ENCODE measurements at regions not wholly inside any gene's neighbourhood (a gene's known extent, or its start where the extent isn't known, plus 50 kb on each side); places are given as distances from the start of the nearest gene placed in this dataset.

DNA sequence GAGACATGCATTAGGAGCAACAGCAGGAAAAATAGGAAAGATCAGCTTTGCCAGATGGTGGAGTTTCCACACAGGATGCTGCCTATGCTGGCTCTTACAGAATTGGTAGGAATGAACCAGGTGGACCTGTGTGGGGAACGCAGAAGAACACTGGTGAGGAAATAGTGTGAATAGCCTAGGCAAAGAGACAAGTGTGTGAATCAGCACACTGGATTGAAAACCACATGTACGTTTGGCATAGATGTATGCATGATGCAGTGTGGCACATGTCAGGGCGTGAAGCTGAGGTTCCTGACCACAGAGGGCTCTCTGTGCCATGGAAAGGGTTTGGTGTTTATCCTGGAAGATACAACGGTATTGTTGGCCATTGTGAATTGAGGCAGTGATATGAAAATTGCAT, 156.5 kb upstream of the SLC10A2 start:
- no peak overlapping the region for H3K4me3 ChIP-seq (ENCODE audit: low read depth, low read length)
- CTCF ChIA-PET, result interaction anchor here (0.6 kb wide), 1 partner anchor 38 kb away, joined by 3 read pairs; no protein-coding TSS in a partner anchor
- H3K27me3 ChIP-seq (ENCODE audit: control insufficient read depth, insufficient read depth, low read length), result no peaks in the 10 kb centered on the region
- no peaks in the 10 kb centered on the region for H3K36me3 ChIP-seq (ENCODE audit: control insufficient read depth, insufficient read depth, low read length)
- POLR2A ChIA-PET, result no interaction called here
- no peak for DNase-seq (ENCODE audit: low read depth)
- TF ChIP-seq, protein P1, sequence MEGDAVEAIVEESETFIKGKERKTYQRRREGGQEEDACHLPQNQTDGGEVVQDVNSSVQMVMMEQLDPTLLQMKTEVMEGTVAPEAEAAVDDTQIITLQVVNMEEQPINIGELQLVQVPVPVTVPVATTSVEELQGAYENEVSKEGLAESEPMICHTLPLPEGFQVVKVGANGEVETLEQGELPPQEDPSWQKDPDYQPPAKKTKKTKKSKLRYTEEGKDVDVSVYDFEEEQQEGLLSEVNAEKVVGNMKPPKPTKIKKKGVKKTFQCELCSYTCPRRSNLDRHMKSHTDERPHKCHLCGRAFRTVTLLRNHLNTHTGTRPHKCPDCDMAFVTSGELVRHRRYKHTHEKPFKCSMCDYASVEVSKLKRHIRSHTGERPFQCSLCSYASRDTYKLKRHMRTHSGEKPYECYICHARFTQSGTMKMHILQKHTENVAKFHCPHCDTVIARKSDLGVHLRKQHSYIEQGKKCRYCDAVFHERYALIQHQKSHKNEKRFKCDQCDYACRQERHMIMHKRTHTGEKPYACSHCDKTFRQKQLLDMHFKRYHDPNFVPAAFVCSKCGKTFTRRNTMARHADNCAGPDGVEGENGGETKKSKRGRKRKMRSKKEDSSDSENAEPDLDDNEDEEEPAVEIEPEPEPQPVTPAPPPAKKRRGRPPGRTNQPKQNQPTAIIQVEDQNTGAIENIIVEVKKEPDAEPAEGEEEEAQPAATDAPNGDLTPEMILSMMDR (IDR thresholded peaks at IDR 0.05; ENCODE audit: insufficient read depth, low read depth, low read length), result no peak

DNA sequence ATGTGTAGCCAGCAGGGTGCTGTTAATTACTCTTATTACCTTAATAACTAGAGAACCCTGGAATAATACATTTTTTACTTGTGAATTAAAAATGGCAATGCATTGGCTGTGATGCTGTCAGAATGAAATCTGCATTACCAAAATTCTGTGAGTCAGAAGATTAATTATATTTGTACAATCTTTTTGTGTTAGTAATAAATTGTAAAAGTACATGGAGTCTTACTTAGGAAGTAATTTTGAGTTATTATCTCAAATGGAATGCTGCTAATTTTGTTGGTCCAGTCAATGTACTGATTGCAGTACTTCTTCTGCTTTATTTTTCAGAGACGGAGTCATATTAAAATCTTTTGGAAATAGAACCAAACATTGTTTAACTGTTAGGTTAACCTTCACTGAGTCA, 152.0 kb upstream of the SLC10A2 start:
- H3K27me3 ChIP-seq (ENCODE audit: control insufficient read depth, insufficient read depth, low read length), result no peaks in the 10 kb centered on the region

DNA sequence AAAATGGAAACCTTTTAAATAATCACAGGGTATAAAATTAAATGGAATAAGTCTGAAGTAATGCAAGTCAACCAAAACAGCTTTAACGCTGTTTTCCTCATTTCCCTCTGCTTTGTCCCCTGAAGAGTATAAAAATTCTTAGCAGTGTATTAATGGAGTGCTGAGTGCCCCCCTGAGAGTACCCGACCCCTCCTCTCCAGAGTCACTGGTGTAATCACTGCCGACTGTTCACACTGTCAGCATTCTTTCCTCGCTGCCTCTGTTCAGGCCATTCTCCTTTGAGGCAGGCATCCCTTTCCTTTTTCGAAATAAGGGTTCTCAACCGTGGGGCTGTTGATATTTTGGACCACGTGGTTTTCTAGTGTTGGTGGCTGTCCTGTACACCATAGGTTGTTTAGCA, 146.9 kb upstream of the SLC10A2 start:
- ChIA-PET POLR2A (no interaction called here), CTCF (no interaction called here)
- Histone ChIP-seq H3K36me3 (ENCODE audit: control insufficient read depth, insufficient read depth, low read length) (no peaks in the 10 kb centered on the region), H3K4me3 (ENCODE audit: low read depth, low read length) (no peak overlapping the region), H3K27me3 (ENCODE audit: control insufficient read depth, insufficient read depth, low read length) (no peaks in the 10 kb centered on the region)
- no peak for DNase-seq (ENCODE audit: low read depth)
- TF ChIP-seq, protein P1 (IDR thresholded peaks at IDR 0.05; ENCODE audit: insufficient read depth, low read depth, low read length), result no peak

More for the DNA sequence above, 152.0 kb upstream of the SLC10A2 start:
- TF ChIP-seq, protein P1 (IDR thresholded peaks at IDR 0.05; ENCODE audit: insufficient read depth, low read depth, low read length), result no peak
- CTCF ChIA-PET, result no interaction called here
- POLR2A ChIA-PET, result no interaction called here
- Histone ChIP-seq H3K36me3 (ENCODE audit: control insufficient read depth, insufficient read depth, low read length) (no peaks in the 10 kb centered on the region), H3K4me3 (ENCODE audit: low read depth, low read length) (no peak overlapping the region)
- DNase-seq (ENCODE audit: low read depth), result no peak

DNA sequence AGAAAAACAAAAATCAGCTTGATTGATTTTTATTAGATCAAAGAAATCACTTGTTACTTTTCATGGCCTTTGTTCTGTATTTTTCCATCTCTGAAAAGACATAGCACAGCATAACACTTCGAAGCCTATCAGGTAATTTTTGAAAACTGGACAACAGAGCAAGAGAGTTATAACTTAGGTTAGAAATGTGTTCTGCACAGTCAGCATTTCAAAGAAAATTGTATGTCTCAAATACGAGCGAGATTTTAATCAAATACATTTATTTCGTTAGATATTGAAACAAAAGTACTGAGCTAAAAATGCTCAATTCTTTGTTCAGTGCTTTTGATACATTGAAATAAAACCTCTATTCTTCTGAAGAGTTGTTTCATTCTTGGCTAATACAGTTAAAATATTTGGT, 144.1 kb upstream of the SLC10A2 start:
- Histone ChIP-seq H3K4me3 (ENCODE audit: low read depth, low read length) (no peak overlapping the region), H3K27me3 (ENCODE audit: control insufficient read depth, insufficient read depth, low read length) (no peaks in the 10 kb centered on the region), H3K36me3 (ENCODE audit: control insufficient read depth, insufficient read depth, low read length) (no peaks in the 10 kb centered on the region)
- ChIA-PET CTCF (no interaction called here), POLR2A (no interaction called here)
- TF ChIP-seq, protein P1 (IDR thresholded peaks at IDR 0.05; ENCODE audit: insufficient read depth, low read depth, low read length), result no peak
- no peak for DNase-seq (ENCODE audit: low read depth)

DNA sequence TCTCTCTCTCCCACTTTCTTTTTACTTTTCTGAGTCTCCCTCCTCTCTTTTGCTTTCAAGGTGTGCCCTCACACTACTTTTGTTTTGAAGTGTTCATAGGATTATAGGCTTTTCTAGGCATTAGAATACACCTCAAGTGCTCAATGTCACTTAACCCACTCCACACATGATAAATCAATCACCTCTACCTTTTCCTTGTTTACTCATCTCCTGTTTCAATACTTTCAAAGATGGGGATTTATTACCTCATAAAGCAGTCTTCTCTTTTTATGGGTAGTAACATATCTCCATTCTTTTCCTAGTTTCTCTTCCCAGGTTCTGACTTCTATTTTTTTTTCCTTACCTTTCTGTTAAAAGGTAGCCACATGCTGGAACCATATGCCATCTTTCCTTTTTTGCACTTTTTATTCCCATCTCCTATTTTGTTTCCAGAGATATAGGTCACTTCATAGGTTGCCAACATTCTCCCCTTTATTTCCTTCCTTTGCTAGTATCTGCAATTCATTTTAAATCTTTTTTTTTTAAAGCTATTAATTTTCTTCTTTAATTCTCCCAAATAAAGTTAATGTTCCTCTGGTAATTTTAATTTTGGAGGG, 137.6 kb upstream of the SLC10A2 start:
- DNase-seq (ENCODE audit: low read depth), result no peak
- Histone ChIP-seq H3K4me3 (ENCODE audit: low read depth, low read length) (no peak overlapping the region), H3K27me3 (ENCODE audit: control insufficient read depth, insufficient read depth, low read length) (no peaks in the 10 kb centered on the region), H3K36me3 (ENCODE audit: control insufficient read depth, insufficient read depth, low read length) (no peaks in the 10 kb centered on the region)
- ChIA-PET POLR2A (no interaction called here), CTCF (no interaction called here)
- TF ChIP-seq, protein P1 (IDR thresholded peaks at IDR 0.05; ENCODE audit: insufficient read depth, low read depth, low read length), result no peak

Data from BJ (cell line).